GM12892 (cell line): ENCODE measurements at regions not wholly inside any gene's neighbourhood (a gene's known extent, or its start where the extent isn't known, plus 50 kb on each side); places are given as distances from the start of the nearest gene placed in this dataset.

Experiments
- POLR2AphosphoS5 ChIP-seq: IDR thresholded peaks from 2 replicates; pipeline ENCODE4 v1.6.1; 2011; ENCODE audit warnings: low read depth, low read length, control low read depth
- TAF1 ChIP-seq: IDR thresholded peaks from 2 replicates; pipeline ENCODE4 v1.6.1; 2011; ENCODE audit warnings: low read depth, mild to moderate bottlenecking, control low read depth, low read length, borderline replicate concordance

DNA sequence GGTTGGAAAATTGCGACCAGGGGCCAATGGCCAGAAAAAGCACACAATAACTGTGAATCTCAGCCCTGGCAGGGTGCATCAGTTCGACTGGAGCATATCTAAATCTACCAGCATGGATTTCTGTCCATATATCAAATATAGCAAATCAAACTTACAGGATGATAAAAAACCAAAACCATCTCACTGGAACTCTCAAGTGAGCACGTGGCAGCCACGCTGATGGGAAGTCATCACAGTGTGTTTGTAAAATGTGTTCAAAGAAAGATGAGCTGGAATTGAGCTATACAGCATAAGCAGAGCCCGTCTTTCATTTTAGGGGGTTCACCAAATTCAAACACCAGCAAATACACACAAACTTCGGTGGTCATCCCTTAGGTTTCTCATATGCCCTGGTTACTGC is 610.1 kb downstream of the AJAP1 start:
- TF ChIP-seq POLR2AphosphoS5 (no peak), TAF1 (no peak)
